NOMO-1 (cell line): ENCODE measurements at regions not wholly inside any gene's neighbourhood (a gene's known extent, or its start where the extent isn't known, plus 50 kb on each side); places are given as distances from the start of the nearest gene placed in this dataset.
"Not testable (repeated sequence)": the region's sequence is repeated elsewhere in the genome, so short reads cannot be mapped to it uniquely, and the experiment has no call there.

Source experiments
- DNase-seq, 2 experiments: peaks; one replicate each; lab custom pipeline; 2025; ENCODE audit not compliant: unreplicated experiment in 2 of 2; lab: John Stamatoyannopoulos, UW

GRCh38 chr5:87787625-87788256 lies 375.0 kb upstream of the CCNH start:
- no peak for DNase-seq

- DNase-seq = no peak
These were observed 374.4 kb upstream of the CCNH start for GRCh38 chr5:87787086-87787485.

- no peak for DNase-seq
These were observed 373.7 kb upstream of the CCNH start for GRCh38 chr5:87786471-87786870.

- no peak for DNase-seq
These were observed 373.0 kb upstream of the CCNH start for GRCh38 chr5:87785554-87786335.

- DNase-seq = no peak
These were observed 372.3 kb upstream of the CCNH start for GRCh38 chr5:87784879-87785495.

GRCh38 chr5:87784311-87784710 lies 371.6 kb upstream of the CCNH start:
- no peak for DNase-seq

GRCh38 chr5:87782916-87783315 lies 370.2 kb upstream of the CCNH start:
- no peak for DNase-seq

GRCh38 chr5:87781976-87782375 lies 369.2 kb upstream of the CCNH start:
- DNase-seq = no peak

- peak; percentile 37 to 80 for DNase-seq
These were observed 368.4 kb upstream of the CCNH start for GRCh38 chr5:87780831-87781760.

- DNase-seq = no peak
These were observed 366.1 kb upstream of the CCNH start for GRCh38 chr5:87778876-87779275.

- no peak for DNase-seq
These were observed 365.1 kb upstream of the CCNH start for GRCh38 chr5:87777877-87778276.

GRCh38 chr5:87776785-87777184 lies 364.1 kb upstream of the CCNH start:
- DNase-seq = no peak

- not testable (repeated sequence) for DNase-seq
These were observed 363.6 kb upstream of the CCNH start for GRCh38 chr5:87776302-87776701.

GRCh38 chr5:87775228-87775627 lies 362.5 kb upstream of the CCNH start:
- no peak for DNase-seq

GRCh38 chr5:87774804-87775203 lies 362.1 kb upstream of the CCNH start:
- DNase-seq = no peak

- no peak for DNase-seq
These were observed 357.9 kb upstream of the CCNH start for GRCh38 chr5:87770601-87771121.

GRCh38 chr5:87770016-87770570 lies 357.4 kb upstream of the CCNH start:
- no peak for DNase-seq

- DNase-seq = no peak
These were observed 356.4 kb upstream of the CCNH start for GRCh38 chr5:87769157-87769556.

GRCh38 chr5:87768190-87768589 lies 355.5 kb upstream of the CCNH start:
- DNase-seq = no peak

GRCh38 chr5:87765009-87765408 lies 352.3 kb upstream of the CCNH start:
- no peak for DNase-seq
